Neuronal stem cell (in vitro differentiated cells): ENCODE measurements at regions not wholly inside any gene's neighbourhood (a gene's known extent, or its start where the extent isn't known, plus 50 kb on each side); places are given as distances from the start of the nearest gene placed in this dataset.

ENCODE experiments used
- DNase-seq: peaks from one replicate; pipeline ENCODE4 v3.0.0-alpha.2; 2013; ENCODE audit warnings: low spot score
- H2AFZ ChIP-seq: one replicate; pipeline ENCODE4 v1.6.1; 2013; ENCODE audit warnings: mild to moderate bottlenecking, low read length, inconsistent platforms
- H2AK5ac ChIP-seq: 2 replicates; pipeline ENCODE4 v1.6.1; 2013; ENCODE audit warnings: low read depth, mild to moderate bottlenecking, inconsistent platforms, low read length, moderate library complexity, mixed read lengths
- H2BK120ac ChIP-seq: 2 replicates; pipeline ENCODE4 v1.6.1; 2013; ENCODE audit warnings: low read depth, mild to moderate bottlenecking, inconsistent platforms, low read length, moderate library complexity, mixed read lengths
- H2BK12ac ChIP-seq: one replicate; pipeline ENCODE4 v1.6.1; 2013; ENCODE audit warnings: low read length, inconsistent platforms
- H2BK15ac ChIP-seq: 2 replicates; pipeline ENCODE4 v1.6.1; 2013; ENCODE audit warnings: mild to moderate bottlenecking, low read length, inconsistent platforms, mixed read lengths
- H2BK5ac ChIP-seq: one replicate; pipeline ENCODE4 v1.6.1; 2013; ENCODE audit warnings: inconsistent platforms, mild to moderate bottlenecking, low read length, moderate library complexity
- H3K14ac ChIP-seq: one replicate; pipeline ENCODE4 v1.6.1; 2013; ENCODE audit warnings: low read length, inconsistent platforms
- H3K18ac ChIP-seq: 2 replicates; pipeline ENCODE4 v1.6.1; 2013; ENCODE audit warnings: low read length, inconsistent platforms
- H3K23ac ChIP-seq: 2 replicates; pipeline ENCODE4 v1.6.1; 2013; ENCODE audit warnings: low read depth, mild to moderate bottlenecking, mixed read lengths, low read length, inconsistent platforms; ENCODE audit not compliant: poor library complexity
- H3K27ac ChIP-seq: replicated peaks from 3 replicates; pipeline ENCODE4 v1.5.1; 2013; ENCODE audit warnings: low read length, inconsistent platforms
- H3K27me3 ChIP-seq, 3 experiments: 2 replicates each; pipeline ENCODE4 v1.6.1; 2013; ENCODE audit warnings: low read length in 3 of 3, mild to moderate bottlenecking in 2 of 3, inconsistent platforms in 1 of 3, low read depth in 1 of 3, mixed read lengths in 1 of 3, moderate library complexity in 1 of 3; ENCODE audit not compliant: control insufficient read depth in 3 of 3, insufficient read depth in 3 of 3
- H3K36me3 ChIP-seq, 2 donors: replicated peaks in 1 of 2; 2 replicates each; pipeline ENCODE4 v1.6.1; 2013; ENCODE audit warnings: low read length in 2 of 2; ENCODE audit not compliant: control insufficient read depth in 2 of 2, insufficient read depth in 2 of 2
- H3K4ac ChIP-seq: 2 replicates; pipeline ENCODE4 v1.6.1; 2013; ENCODE audit warnings: inconsistent platforms, mild to moderate bottlenecking, low read length, moderate library complexity
- H3K4me1 ChIP-seq, 2 donors: 1 replicate in 1 of 2; 2 replicates in 1 of 2; pipeline ENCODE4 v1.6.1; 2013; ENCODE audit warnings: low read length in 2 of 2, low read depth in 1 of 2; ENCODE audit not compliant: control insufficient read depth in 2 of 2, insufficient read depth in 1 of 2
- H3K4me2 ChIP-seq: one replicate; pipeline ENCODE4 v1.6.1; 2013; ENCODE audit warnings: mild to moderate bottlenecking, low read length, inconsistent platforms; ENCODE audit not compliant: insufficient read depth, poor library complexity, severe bottlenecking
- H3K4me3 ChIP-seq, 2 donors: 2 replicates each; pipeline ENCODE4 v1.5.1; 2013; ENCODE audit warnings: low read length in 2 of 2, mild to moderate bottlenecking in 2 of 2, inconsistent platforms in 1 of 2, moderate library complexity in 1 of 2
- H3K79me1 ChIP-seq: one replicate; pipeline ENCODE4 v1.6.1; 2013; ENCODE audit warnings: low read depth, mild to moderate bottlenecking, inconsistent platforms, low read length, moderate library complexity
- H3K9ac ChIP-seq: one replicate; pipeline ENCODE4 v1.6.1; 2013; ENCODE audit warnings: mild to moderate bottlenecking, low read depth, low read length, inconsistent platforms; ENCODE audit not compliant: poor library complexity
- H3K9me3 ChIP-seq, 2 donors: replicated peaks in 1 of 2; 2 replicates each; pipeline versions ENCODE3 to v1.6.1; 2013; ENCODE audit warnings: low read length in 2 of 2, mild to moderate bottlenecking in 2 of 2, inconsistent platforms in 1 of 2, low read depth in 1 of 2, mixed read lengths in 1 of 2, moderate library complexity in 1 of 2; ENCODE audit not compliant: control insufficient read depth in 2 of 2, insufficient read depth in 1 of 2
- H4K8ac ChIP-seq: one replicate; pipeline ENCODE4 v1.6.1; 2013; ENCODE audit warnings: low read depth, mild to moderate bottlenecking, inconsistent platforms, low read length, moderate library complexity
- H4K91ac ChIP-seq: one replicate; pipeline ENCODE4 v1.6.1; 2013; ENCODE audit warnings: low read length, low read depth, mild to moderate bottlenecking, inconsistent platforms; ENCODE audit not compliant: poor library complexity
- WGBS, 2 donors: extraction: QIAGEN DNeasy Blood & Tissue Kit; methylation state at CpG; one replicate each; pipeline ENCODE4 v1.1.7; 2013; ENCODE audit warnings: missing lambda C conversion rate in 2 of 2, mixed read lengths in 1 of 2; ENCODE audit not compliant: insufficient read length in 2 of 2, insufficient replicate concordance in 1 of 2; ENCODE audit errors: extremely low coverage in 2 of 2; 5-methylcytosine and 5-hydroxymethylcytosine counted together

DNA sequence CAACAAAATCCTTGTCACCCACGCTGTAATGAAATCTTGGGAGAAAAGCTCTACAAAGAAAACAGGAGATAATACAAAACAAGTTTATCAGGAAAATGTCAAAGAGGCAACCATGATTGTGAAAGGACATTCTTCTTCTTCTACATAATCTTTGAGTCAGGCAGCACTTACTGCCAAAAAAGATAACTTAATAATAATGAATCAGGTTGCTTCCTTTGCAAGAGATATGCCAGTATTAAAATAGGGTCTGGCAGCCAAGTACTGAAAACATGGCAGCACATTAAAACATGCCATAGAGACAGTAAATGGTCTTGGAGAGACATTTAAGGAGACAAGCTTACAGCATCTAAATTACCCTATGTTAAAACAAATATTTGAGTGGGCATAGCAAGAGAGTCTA, 1573.4 kb downstream of the EFNA5 start:
- no peak overlapping the region for H4K8ac ChIP-seq
- no peaks in the 10 kb centered on the region for H3K79me1 ChIP-seq
- no peak overlapping the region for H3K4ac ChIP-seq
- H4K91ac ChIP-seq, result no peak overlapping the region
- H2AFZ ChIP-seq, result no peak overlapping the region
- H2BK12ac ChIP-seq, result no peak overlapping the region
- H2BK5ac ChIP-seq, result no peak overlapping the region
- no CpG with 5 or more reads among the region's 1 CpG for WGBS, 2 donors
- H3K14ac ChIP-seq, result no peak overlapping the region
- no peaks in the 10 kb centered on the region for H3K4me1 ChIP-seq
- no peak overlapping the region for H2AK5ac ChIP-seq
- H3K9me3 ChIP-seq, result no peaks in the 10 kb centered on the region
- no peak overlapping the region for H3K23ac ChIP-seq
- H3K27ac ChIP-seq, result no peak overlapping the region
- H2BK120ac ChIP-seq, result no peak overlapping the region
- no peak for DNase-seq
- H3K18ac ChIP-seq, result no peak overlapping the region
- H3K27me3 ChIP-seq, result no peaks in the 10 kb centered on the region
- H3K4me3 ChIP-seq, result no peak overlapping the region
- no peak overlapping the region for H3K4me2 ChIP-seq
- no peak overlapping the region for H3K9ac ChIP-seq
- no peak overlapping the region for H2BK15ac ChIP-seq
- H3K36me3 ChIP-seq, result no peaks in the 10 kb centered on the region

DNA sequence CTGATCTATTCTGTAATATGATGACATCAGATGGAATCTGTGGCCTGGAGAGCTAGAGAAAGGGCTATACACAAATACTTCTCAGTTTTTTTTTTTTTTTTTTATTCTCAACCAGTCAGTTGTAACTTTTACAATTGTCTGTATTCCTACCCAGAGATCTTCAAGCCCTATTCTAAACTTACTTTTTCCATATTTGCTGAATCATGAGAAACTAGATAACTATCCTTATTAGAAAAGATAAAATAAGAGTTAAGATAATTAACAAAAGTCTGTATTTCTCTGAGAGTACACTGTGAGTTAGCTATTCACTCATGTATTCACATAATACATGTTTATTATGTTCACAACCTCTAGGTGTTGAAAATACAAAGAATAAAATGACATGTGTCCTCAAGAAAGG, 1575.9 kb downstream of the EFNA5 start:
- no peak for DNase-seq
- Histone ChIP-seq H3K9ac (no peak overlapping the region), H2AFZ (no peak overlapping the region), H3K18ac (no peak overlapping the region), H3K27ac (no peak overlapping the region), H3K79me1 (no peaks in the 10 kb centered on the region), H3K4me2 (no peak overlapping the region), H3K4me3 (no peak overlapping the region), H3K36me3 (no peaks in the 10 kb centered on the region), H3K4me1 (no peaks in the 10 kb centered on the region), H2BK120ac (no peak overlapping the region), H3K14ac (no peak overlapping the region), H2BK15ac (no peak overlapping the region), H3K27me3 (no peaks in the 10 kb centered on the region), H3K9me3 (no peaks in the 10 kb centered on the region), H2AK5ac (no peak overlapping the region), H2BK5ac (no peak overlapping the region), H4K91ac (no peak overlapping the region), H3K4ac (no peak overlapping the region), H4K8ac (no peak overlapping the region), H3K23ac (no peak overlapping the region), H2BK12ac (no peak overlapping the region)

DNA sequence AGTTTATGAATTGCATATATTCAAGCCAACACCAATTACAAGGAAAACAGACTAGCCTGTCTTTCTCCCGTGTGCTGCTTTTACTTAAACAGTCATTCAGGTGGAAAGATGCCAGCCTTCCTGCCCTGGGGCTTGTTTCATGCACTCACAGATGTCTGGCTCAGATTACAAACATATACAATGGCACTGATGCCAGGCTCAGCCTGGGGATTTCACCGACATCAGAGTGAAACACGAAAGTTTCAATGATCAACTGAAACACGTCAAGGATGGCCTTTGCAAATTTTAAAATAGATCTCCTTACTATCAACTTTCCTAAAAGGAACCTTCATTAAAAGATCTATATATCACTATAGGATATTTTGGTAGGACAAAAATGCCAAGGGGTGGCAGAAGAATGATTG, 1576.5 kb downstream of the EFNA5 start:
- Histone ChIP-seq H3K79me1 (no peaks in the 10 kb centered on the region), H3K9ac (no peak overlapping the region), H2BK5ac (no peak overlapping the region), H3K4me2 (no peak overlapping the region), H2BK15ac (no peak overlapping the region), H3K4me1 (no peaks in the 10 kb centered on the region), H2BK120ac (no peak overlapping the region), H4K8ac (no peak overlapping the region), H3K4me3 (no peak overlapping the region), H2AFZ (no peak overlapping the region), H3K9me3 (no peaks in the 10 kb centered on the region), H3K27ac (no peak overlapping the region), H3K27me3 (no peaks in the 10 kb centered on the region), H3K23ac (no peak overlapping the region), H4K91ac (no peak overlapping the region), H2BK12ac (no peak overlapping the region), H2AK5ac (no peak overlapping the region), H3K14ac (no peak overlapping the region), H3K36me3 (no peaks in the 10 kb centered on the region), H3K18ac (no peak overlapping the region), H3K4ac (no peak overlapping the region)
- no CpG with 5 or more reads among the region's 4 CpGs for WGBS, 2 donors
- no peak for DNase-seq

DNA sequence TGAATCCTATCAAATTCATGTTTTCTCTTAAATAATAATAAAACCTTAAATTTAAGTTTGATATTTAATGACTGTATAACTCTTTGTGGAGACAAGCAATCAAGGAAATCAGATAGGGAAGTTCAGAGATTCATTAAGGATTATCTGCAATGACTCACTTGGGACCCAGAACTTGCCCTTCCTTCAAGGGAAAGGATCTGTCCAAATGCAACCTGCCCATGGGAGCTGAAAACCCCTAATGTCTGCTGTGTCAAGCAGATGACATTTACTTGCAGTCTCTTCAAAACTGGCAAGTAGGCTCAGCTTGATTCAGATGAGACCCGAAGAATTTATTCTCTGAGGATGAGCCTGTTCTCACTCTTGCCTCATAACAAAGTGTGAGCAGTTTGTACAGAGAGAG, 1577.6 kb downstream of the EFNA5 start:
- Histone ChIP-seq H4K91ac (no peak overlapping the region), H3K27me3 (no peaks in the 10 kb centered on the region), H3K4me3 (no peak overlapping the region), H2BK15ac (no peak overlapping the region), H3K36me3 (no peaks in the 10 kb centered on the region), H2AFZ (no peak overlapping the region), H2BK12ac (no peak overlapping the region), H3K4me1 (no peaks in the 10 kb centered on the region), H3K79me1 (no peaks in the 10 kb centered on the region), H2AK5ac (no peak overlapping the region), H3K9me3 (no peaks in the 10 kb centered on the region), H4K8ac (no peak overlapping the region), H3K18ac (no peak overlapping the region), H3K4me2 (no peak overlapping the region), H3K9ac (no peak overlapping the region), H2BK120ac (no peak overlapping the region), H3K14ac (no peak overlapping the region), H3K27ac (no peak overlapping the region), H2BK5ac (no peak overlapping the region), H3K23ac (no peak overlapping the region), H3K4ac (no peak overlapping the region)
- WGBS, 2 donors, result no CpG with 5 or more reads among the region's 1 CpG
- no peak for DNase-seq
